HEK293 (cell line): ENCODE measurements at regions not wholly inside any gene's neighbourhood (a gene's known extent, or its start where the extent isn't known, plus 50 kb on each side); places are given as distances from the start of the nearest gene placed in this dataset.

Experiments
- CTCF ChIP-seq: fragments of 450-650 bp; formaldehyde crosslinking; IDR thresholded peaks from 2 replicates; pipeline ENCODE4 v1.5.1; 2016; ENCODE audit warnings: missing biosample characterization, missing genetic modification characterization
- GFI1B ChIP-seq: fragments of 450-650 bp; formaldehyde crosslinking; IDR thresholded peaks from 2 replicates; pipeline ENCODE4 v1.5.1; 2016; ENCODE audit warnings: missing biosample characterization, missing genetic modification characterization
- REST ChIP-seq: fragments of 450-650 bp; formaldehyde crosslinking; IDR thresholded peaks from 2 replicates; pipeline ENCODE4 v1.5.1; 2016; ENCODE audit warnings: missing biosample characterization, missing genetic modification characterization
- SP2 ChIP-seq: fragments of 450-650 bp; formaldehyde crosslinking; IDR thresholded peaks from 2 replicates; pipeline ENCODE4 v1.5.1; 2016; ENCODE audit warnings: missing biosample characterization, missing genetic modification characterization
- ZBTB8A ChIP-seq: fragments of 450-650 bp; formaldehyde crosslinking; IDR thresholded peaks from 2 replicates; pipeline ENCODE4 v1.5.1; 2016; ENCODE audit warnings: missing biosample characterization, missing genetic modification characterization
- ZFP3 ChIP-seq: fragments of 450-650 bp; formaldehyde crosslinking; IDR thresholded peaks from 2 replicates; pipeline ENCODE4 v1.5.1; 2016; ENCODE audit warnings: low read depth, missing biosample characterization, missing genetic modification characterization
- ZNF133 ChIP-seq: fragments of 450-650 bp; formaldehyde crosslinking; IDR thresholded peaks from 2 replicates; pipeline ENCODE4 v1.5.1; 2016; ENCODE audit warnings: missing biosample characterization, missing genetic modification characterization
- ZNF146 ChIP-seq: fragments of 450-650 bp; formaldehyde crosslinking; IDR thresholded peaks from 2 replicates; pipeline ENCODE4 v1.5.1; 2016; ENCODE audit warnings: missing biosample characterization, missing genetic modification characterization
- ZNF211 ChIP-seq: fragments of 450-650 bp; formaldehyde crosslinking; IDR thresholded peaks from 2 replicates; pipeline ENCODE4 v1.5.1; 2016; ENCODE audit warnings: low read depth, missing biosample characterization, missing genetic modification characterization
- ZNF274 ChIP-seq, 2 experiments: fragments of 200-500 bp in 1 of 2; fragments of 450-650 bp in 1 of 2; sonication (Bioruptor generic) in 1 of 2; formaldehyde crosslinking in 1 of 2; IDR thresholded peaks; 2 replicates each; pipeline versions ENCODE4 v1.5.1 to v1.6.1; 2014 to 2016; ENCODE audit warnings: borderline replicate concordance in 1 of 2, inconsistent platforms in 1 of 2, low read length in 1 of 2, missing biosample characterization in 1 of 2, missing genetic modification characterization in 1 of 2
- ZNF510 ChIP-seq: fragments of 450-650 bp; formaldehyde crosslinking; IDR thresholded peaks from 2 replicates; pipeline ENCODE4 v1.5.1; 2018; ENCODE audit warnings: mild to moderate bottlenecking, missing genetic modification characterization, missing biosample characterization; ENCODE audit not compliant: insufficient replicate concordance

GRCh38 chr5:23029290-23029689, 176.1 kb upstream of the CDH12 start:
- no peak for TF ChIP-seq ZFP3 (tag by site-specific recombination)
- TF ChIP-seq ZNF211 (tag by site-specific recombination) = no peak
- TF ChIP-seq ZNF274 (IDR thresholded peaks at IDR 0.05; ENCODE audit: low read length) = no peak
- no peak for TF ChIP-seq ZNF274 (tag by site-specific recombination; IDR thresholded peaks at IDR 0.05; ENCODE audit: borderline replicate concordance)
- no peak for TF ChIP-seq GFI1B
- TF ChIP-seq SP2 = no peak
- no peak for TF ChIP-seq ZNF510
- TF ChIP-seq ZBTB8A = no peak
- TF ChIP-seq CTCF (tag by site-specific recombination) = no peak
- TF ChIP-seq ZNF146 (tag by site-specific recombination) = no peak
- TF ChIP-seq REST (tag by site-specific recombination) = no peak
- no peak for TF ChIP-seq ZNF133 (tag by site-specific recombination)
